ENCODE measurements at regions not wholly inside any gene's neighbourhood (a gene's known extent, or its start where the extent isn't known, plus 50 kb on each side); places are given as distances from the start of the nearest gene placed in this dataset.

DNA sequence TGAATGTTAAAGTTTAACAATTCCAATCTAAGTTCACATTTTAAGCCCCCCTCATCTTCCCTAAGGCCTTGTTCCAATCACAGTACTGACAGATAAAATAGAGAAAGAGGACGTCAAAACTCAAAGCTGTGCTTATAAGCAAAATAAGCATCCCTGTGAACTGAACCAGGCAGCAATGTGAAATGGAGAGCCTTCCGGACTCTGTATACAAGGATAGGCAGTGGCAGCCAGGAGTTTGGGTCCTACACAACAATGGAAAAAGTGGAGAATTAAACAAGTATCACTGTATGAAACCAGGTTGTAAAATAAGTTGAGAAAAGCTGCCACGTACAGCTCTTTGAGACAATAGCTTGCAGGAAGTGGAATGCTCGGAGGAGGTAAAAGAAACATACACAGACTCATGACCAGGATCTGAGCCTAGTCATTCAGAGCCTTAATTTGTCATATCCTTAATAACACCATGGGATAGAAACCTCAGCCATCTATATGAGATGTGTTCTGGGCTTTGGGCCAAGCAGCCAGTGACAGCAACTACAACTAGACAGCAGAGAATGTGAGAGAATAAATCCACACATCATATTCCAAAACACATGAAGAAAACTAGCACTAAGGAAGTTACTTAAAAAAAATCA lies 55.2 kb upstream of the PALMD start:
- no peak for TF ChIP-seq ZNF263 (CRISPR knock-in tag; IDR thresholded peaks at IDR 0.05)
- TF ChIP-seq, protein P1, sequence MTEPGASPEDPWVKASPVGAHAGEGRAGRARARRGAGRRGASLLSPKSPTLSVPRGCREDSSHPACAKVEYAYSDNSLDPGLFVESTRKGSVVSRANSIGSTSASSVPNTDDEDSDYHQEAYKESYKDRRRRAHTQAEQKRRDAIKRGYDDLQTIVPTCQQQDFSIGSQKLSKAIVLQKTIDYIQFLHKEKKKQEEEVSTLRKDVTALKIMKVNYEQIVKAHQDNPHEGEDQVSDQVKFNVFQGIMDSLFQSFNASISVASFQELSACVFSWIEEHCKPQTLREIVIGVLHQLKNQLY (CRISPR knock-in tag; IDR thresholded peaks at IDR 0.05), result no peak
- TF ChIP-seq FOXM1 (CRISPR knock-in tag; IDR thresholded peaks at IDR 0.05), result no peak
- TF ChIP-seq, protein P2, sequence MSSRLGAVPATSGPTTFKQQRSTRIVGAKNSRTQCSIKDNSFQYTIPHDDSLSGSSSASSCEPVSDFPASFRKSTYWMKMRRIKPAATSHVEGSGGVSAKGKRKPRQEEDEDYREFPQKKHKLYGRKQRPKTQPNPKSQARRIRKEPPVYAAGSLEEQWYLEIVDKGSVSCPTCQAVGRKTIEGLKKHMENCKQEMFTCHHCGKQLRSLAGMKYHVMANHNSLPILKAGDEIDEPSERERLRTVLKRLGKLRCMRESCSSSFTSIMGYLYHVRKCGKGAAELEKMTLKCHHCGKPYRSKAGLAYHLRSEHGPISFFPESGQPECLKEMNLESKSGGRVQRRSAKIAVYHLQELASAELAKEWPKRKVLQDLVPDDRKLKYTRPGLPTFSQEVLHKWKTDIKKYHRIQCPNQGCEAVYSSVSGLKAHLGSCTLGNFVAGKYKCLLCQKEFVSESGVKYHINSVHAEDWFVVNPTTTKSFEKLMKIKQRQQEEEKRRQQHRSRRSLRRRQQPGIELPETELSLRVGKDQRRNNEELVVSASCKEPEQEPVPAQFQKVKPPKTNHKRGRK (CRISPR knock-in tag; IDR thresholded peaks at IDR 0.05), result no peak
- TF ChIP-seq ZFP36L2 (CRISPR knock-in tag; IDR thresholded peaks at IDR 0.05), result no peak
- TF ChIP-seq HNRNPL (IDR thresholded peaks at IDR 0.05; ENCODE audit: low read depth, low read length), result no peak
- no peak for TF ChIP-seq MAFF (IDR thresholded peaks at IDR 0.05; ENCODE audit: low read depth, low read length)
- TF ChIP-seq, protein P3, sequence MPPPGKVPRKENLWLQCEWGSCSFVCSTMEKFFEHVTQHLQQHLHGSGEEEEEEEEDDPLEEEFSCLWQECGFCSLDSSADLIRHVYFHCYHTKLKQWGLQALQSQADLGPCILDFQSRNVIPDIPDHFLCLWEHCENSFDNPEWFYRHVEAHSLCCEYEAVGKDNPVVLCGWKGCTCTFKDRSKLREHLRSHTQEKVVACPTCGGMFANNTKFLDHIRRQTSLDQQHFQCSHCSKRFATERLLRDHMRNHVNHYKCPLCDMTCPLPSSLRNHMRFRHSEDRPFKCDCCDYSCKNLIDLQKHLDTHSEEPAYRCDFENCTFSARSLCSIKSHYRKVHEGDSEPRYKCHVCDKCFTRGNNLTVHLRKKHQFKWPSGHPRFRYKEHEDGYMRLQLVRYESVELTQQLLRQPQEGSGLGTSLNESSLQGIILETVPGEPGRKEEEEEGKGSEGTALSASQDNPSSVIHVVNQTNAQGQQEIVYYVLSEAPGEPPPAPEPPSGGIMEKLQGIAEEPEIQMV (CRISPR knock-in tag; IDR thresholded peaks at IDR 0.05; ENCODE audit: low read depth), result no peak
- TF ChIP-seq, protein P4, sequence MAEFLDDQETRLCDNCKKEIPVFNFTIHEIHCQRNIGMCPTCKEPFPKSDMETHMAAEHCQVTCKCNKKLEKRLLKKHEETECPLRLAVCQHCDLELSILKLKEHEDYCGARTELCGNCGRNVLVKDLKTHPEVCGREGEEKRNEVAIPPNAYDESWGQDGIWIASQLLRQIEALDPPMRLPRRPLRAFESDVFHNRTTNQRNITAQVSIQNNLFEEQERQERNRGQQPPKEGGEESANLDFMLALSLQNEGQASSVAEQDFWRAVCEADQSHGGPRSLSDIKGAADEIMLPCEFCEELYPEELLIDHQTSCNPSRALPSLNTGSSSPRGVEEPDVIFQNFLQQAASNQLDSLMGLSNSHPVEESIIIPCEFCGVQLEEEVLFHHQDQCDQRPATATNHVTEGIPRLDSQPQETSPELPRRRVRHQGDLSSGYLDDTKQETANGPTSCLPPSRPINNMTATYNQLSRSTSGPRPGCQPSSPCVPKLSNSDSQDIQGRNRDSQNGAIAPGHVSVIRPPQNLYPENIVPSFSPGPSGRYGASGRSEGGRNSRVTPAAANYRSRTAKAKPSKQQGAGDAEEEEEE (CRISPR knock-in tag; IDR thresholded peaks at IDR 0.05; ENCODE audit: borderline replicate concordance), result no peak
- no peak for TF ChIP-seq ZNF879 (CRISPR knock-in tag; IDR thresholded peaks at IDR 0.05)
- no peak for TF ChIP-seq ZNF766 (CRISPR knock-in tag; IDR thresholded peaks at IDR 0.05; ENCODE audit: borderline replicate concordance)
- no peak for TF ChIP-seq ZNF660 (CRISPR knock-in tag; IDR thresholded peaks at IDR 0.05; ENCODE audit: borderline replicate concordance, low read depth)
